GM13976 (cell line): ENCODE measurements at regions not wholly inside any gene's neighbourhood (a gene's known extent, or its start where the extent isn't known, plus 50 kb on each side); places are given as distances from the start of the nearest gene placed in this dataset.
"Not testable (repeated sequence)": the region's sequence is repeated elsewhere in the genome, so short reads cannot be mapped to it uniquely, and the experiment has no call there.

ENCODE experiments used
- DNase-seq: peaks from one replicate; pipeline ENCODE4 v3.0.0; 2012; ENCODE audit warnings: low spot score
- CTCF ChIP-seq: IDR thresholded peaks from 2 replicates; pipeline ENCODE4 v1.5.1; 2012; ENCODE audit warnings: borderline replicate concordance, mild to moderate bottlenecking; ENCODE audit not compliant: insufficient read depth; ENCODE audit errors: extremely low read depth, missing control alignments, control extremely low read depth
- in situ Hi-C: fragments of 300-500 bp; cut with MboI; formaldehyde crosslinking; loops from one replicate; pipeline ENCODE4 v1.12.0; 2022; ENCODE audit warnings: low sequenced_read_pairs, mixed read lengths, inconsistent platforms; ENCODE audit not compliant: unreplicated experiment

- no peak for DNase-seq
- in situ Hi-C loops, result no loop called here
- no peak for TF ChIP-seq CTCF
Observed at GRCh38 chr4:170803492-170803891, 713.7 kb upstream of the AADAT start.

- TF ChIP-seq CTCF, result no peak
Observed at GRCh38 chr4:170801771-170802170, 712.0 kb upstream of the AADAT start.

GRCh38 chr4:170794525-170794924 lies 704.8 kb upstream of the AADAT start:
- in situ Hi-C loops, result no loop called here
- no peak for DNase-seq
- TF ChIP-seq CTCF, result no peak

More at GRCh38 chr4:170801771-170802170, 712.0 kb upstream of the AADAT start:
- no peak for DNase-seq
- in situ Hi-C loops, result no loop called here

GRCh38 chr4:170788540-170789051 lies 698.8 kb upstream of the AADAT start:
- DNase-seq, in situ Hi-C loops: not testable (repeated sequence)

- TF ChIP-seq CTCF, result no peak
- DNase-seq, result no peak
- in situ Hi-C loops, result no loop called here
Observed at GRCh38 chr4:170777663-170778062, 687.9 kb upstream of the AADAT start.

GRCh38 chr4:170776983-170777382 lies 687.2 kb upstream of the AADAT start:
- in situ Hi-C loops, result no loop called here
- DNase-seq, result no peak
- no peak for TF ChIP-seq CTCF

- no peak for TF ChIP-seq CTCF
- in situ Hi-C loops, result no loop called here
- no peak for DNase-seq
Observed at GRCh38 chr4:170775851-170776250, 686.1 kb upstream of the AADAT start.
